ENCODE measurements at regions not wholly inside any gene's neighbourhood (a gene's known extent, or its start where the extent isn't known, plus 50 kb on each side); places are given as distances from the start of the nearest gene placed in this dataset.

- no peak for DNase-seq
Observed at GRCh38 chr3:73314151-73314951, 252.9 kb downstream of the EBLN2 start.

GRCh38 chr3:73315706-73316105 is 254.2 kb downstream of the EBLN2 start:
- H3K4me3 ChIP-seq = no peak overlapping the region
- H3K9ac ChIP-seq (ENCODE audit: insufficient read depth in 1 of 2, low read length in 2 of 2) = no peak overlapping the region
- WGBS, 2 donors = 41 to 49% methylated on average over 10 of the region's 10 CpGs
- peak; percentile 24 to 72 (median 44) for DNase-seq
- TF ChIP-seq CTCF (IDR thresholded peaks at IDR 0.05; ENCODE audit: control extremely low read depth, extremely low read depth) = no peak
- H3K36me3 ChIP-seq (ENCODE audit: control insufficient read depth in 4 of 4, insufficient read depth in 4 of 4, low read length in 4 of 4) = no peaks in the 10 kb centered on the region
- no peak overlapping the region for H3K27ac ChIP-seq (ENCODE audit: low read depth in 1 of 2, low read length in 1 of 2)
- H3K27me3 ChIP-seq (ENCODE audit: control insufficient read depth in 3 of 3, insufficient read depth in 3 of 3, low read length in 2 of 3) = no peaks in the 10 kb centered on the region
- H3K4me1 ChIP-seq (ENCODE audit: control insufficient read depth in 5 of 5, insufficient read depth in 5 of 5, low read length in 5 of 5) = peaks cover 0 to 3% (median 0%) of the 10 kb centered on the region in 5 donors
- H3K9me3 ChIP-seq (ENCODE audit: control insufficient read depth in 4 of 4, insufficient read depth in 3 of 4, low read length in 3 of 4) = peaks cover 0 to 2% (median 0%) of the 10 kb centered on the region in 4 donors
- no peak for ATAC-seq (ENCODE audit: insufficient read depth, low FRiP score)

More at GRCh38 chr3:73314151-73314951, 252.9 kb downstream of the EBLN2 start:
- no peak for TF ChIP-seq CTCF (IDR thresholded peaks at IDR 0.05; ENCODE audit: control extremely low read depth, extremely low read depth)
- Histone ChIP-seq H3K9ac (ENCODE audit: insufficient read depth in 1 of 2, low read length in 2 of 2) (no peak overlapping the region), H3K4me3 (no peak overlapping the region), H3K27ac (ENCODE audit: low read depth in 1 of 2, low read length in 1 of 2) (no peak overlapping the region), H3K36me3 (ENCODE audit: control insufficient read depth in 4 of 4, insufficient read depth in 4 of 4, low read length in 4 of 4) (no peaks in the 10 kb centered on the region), H3K4me1 (ENCODE audit: control insufficient read depth in 5 of 5, insufficient read depth in 5 of 5, low read length in 5 of 5) (peaks cover 0 to 3% (median 0%) of the 10 kb centered on the region in 5 donors), H3K27me3 (ENCODE audit: control insufficient read depth in 3 of 3, insufficient read depth in 3 of 3, low read length in 2 of 3) (no peaks in the 10 kb centered on the region), H3K9me3 (ENCODE audit: control insufficient read depth in 4 of 4, insufficient read depth in 3 of 4, low read length in 3 of 4) (peaks cover 0 to 2% (median 0%) of the 10 kb centered on the region in 4 donors)
- ATAC-seq (ENCODE audit: insufficient read depth, low FRiP score) = no peak
- WGBS, 2 donors = 80 to 85% methylated on average over 5 of the region's 5 CpGs

- Histone ChIP-seq H3K4me3 (no peak overlapping the region), H3K27me3 (ENCODE audit: control insufficient read depth in 3 of 3, insufficient read depth in 3 of 3, low read length in 2 of 3) (no peaks in the 10 kb centered on the region), H3K36me3 (ENCODE audit: control insufficient read depth in 4 of 4, insufficient read depth in 4 of 4, low read length in 4 of 4) (no peaks in the 10 kb centered on the region), H3K4me1 (ENCODE audit: control insufficient read depth in 5 of 5, insufficient read depth in 5 of 5, low read length in 5 of 5) (peaks cover 0 to 3% (median 0%) of the 10 kb centered on the region in 5 donors), H3K9me3 (ENCODE audit: control insufficient read depth in 4 of 4, insufficient read depth in 3 of 4, low read length in 3 of 4) (peaks cover 0 to 5% (median 1%) of the 10 kb centered on the region in 4 donors), H3K27ac (ENCODE audit: low read depth in 1 of 2, low read length in 1 of 2) (no peak overlapping the region), H3K9ac (ENCODE audit: insufficient read depth in 1 of 2, low read length in 2 of 2) (no peak overlapping the region)
- 66 to 67% methylated on average over 5 of the region's 5 CpGs for WGBS, 2 donors
- no peak for DNase-seq
- ATAC-seq (ENCODE audit: insufficient read depth, low FRiP score) = no peak
- TF ChIP-seq CTCF (IDR thresholded peaks at IDR 0.05; ENCODE audit: control extremely low read depth, extremely low read depth) = no peak
Observed at GRCh38 chr3:73319179-73319769, 257.8 kb downstream of the EBLN2 start.

Data from lung (tissue), 11 donors.